B cell (primary cell): ENCODE measurements at regions not wholly inside any gene's neighbourhood (a gene's known extent, or its start where the extent isn't known, plus 50 kb on each side); places are given as distances from the start of the nearest gene placed in this dataset.

Experiments
- ATAC-seq: fragments of 200-7000 bp; cut with Tn5 transposase; one replicate; pipeline ENCODE4 v1.10.0; 2021; ENCODE audit warnings: low read depth, mild to moderate bottlenecking, moderate number of reproducible peaks, moderate library complexity
- CTCF ChIA-PET: fragments of 350-600 bp; sonication (Branson Sonifier 250); formaldehyde crosslinking; loops from one replicate; lab custom pipeline; 2021; ENCODE audit warnings: antibody characterized with exemption, inconsistent platforms; lab: Charles Lee
- POLR2A ChIA-PET: fragments of 350-600 bp; sonication (Branson Sonifier 250); formaldehyde crosslinking; loops from one replicate; lab custom pipeline; 2021; ENCODE audit warnings: antibody characterized with exemption; lab: Charles Lee
- DNase-seq: peaks from one replicate; pipeline ENCODE4 v3.0.0; 2013
- H2AFZ ChIP-seq: 2 replicates; pipeline ENCODE4 v1.6.1; 2012; ENCODE audit warnings: mild to moderate bottlenecking, low read depth, low read length; ENCODE audit not compliant: insufficient read depth, poor library complexity, severe bottlenecking
- H3K27ac ChIP-seq, 2 donors: 1 replicate in 1 of 2; 2 replicates in 1 of 2; pipeline ENCODE4 v1.5.1; 2012 to 2013; ENCODE audit warnings: low read length in 2 of 2, mild to moderate bottlenecking in 2 of 2, moderate library complexity in 1 of 2
- H3K27me3 ChIP-seq, 4 experiments: fragments of 200-600 bp in 1 of 4; sonication (generic) in 1 of 4; replicated peaks in 1 of 4; 1 replicate in 2 of 4; 2 replicates in 2 of 4; pipeline versions ENCODE4 v1.6.1 to v1.7.0; 2013 to 2016; ENCODE audit warnings: low read length in 3 of 4, mild to moderate bottlenecking in 2 of 4, mixed read lengths in 1 of 4, moderate library complexity in 1 of 4; ENCODE audit not compliant: insufficient read depth in 4 of 4, control insufficient read depth in 3 of 4; ENCODE audit errors: control extremely low read depth in 1 of 4
- H3K36me3 ChIP-seq, 2 experiments: replicated peaks in 1 of 2; 1 replicate in 1 of 2; 2 replicates in 1 of 2; pipeline versions ENCODE4 v1.6.1 to v1.7.1; 2013; ENCODE audit warnings: low read length in 1 of 2; ENCODE audit not compliant: insufficient read depth in 2 of 2, control insufficient read depth in 1 of 2; ENCODE audit errors: control extremely low read depth in 1 of 2, extremely low read depth in 1 of 2
- H3K4me1 ChIP-seq, 2 donors: fragments of 200-600 bp in 1 of 2; sonication (generic) in 1 of 2; 1 replicate in 1 of 2; 2 replicates in 1 of 2; pipeline versions ENCODE4 v1.5.1 to v1.6.1; 2013 to 2017; ENCODE audit warnings: low read length in 2 of 2; ENCODE audit not compliant: control insufficient read depth in 2 of 2, insufficient read depth in 2 of 2
- H3K4me2 ChIP-seq: replicated peaks from 2 replicates; pipeline ENCODE3; 2012; ENCODE audit warnings: mild to moderate bottlenecking, low read depth, low read length; ENCODE audit not compliant: poor library complexity, severe bottlenecking
- H3K4me3 ChIP-seq, 5 experiments: fragments of 200-600 bp in 1 of 5; sonication (generic) in 1 of 5; 1 replicate in 3 of 5; 2 replicates in 2 of 5; pipeline versions ENCODE4 v1.5.1 to v1.7.0; 2011 to 2016; ENCODE audit warnings: low read length in 4 of 5, mild to moderate bottlenecking in 4 of 5, low read depth in 2 of 5, control low read depth in 1 of 5, moderate library complexity in 1 of 5; ENCODE audit not compliant: insufficient read depth in 1 of 5; ENCODE audit errors: control extremely low read depth in 1 of 5, extremely low read depth in 1 of 5
- H3K79me2 ChIP-seq: fragments of 200-600 bp; sonication (generic); one replicate; pipeline ENCODE4 v1.6.0; 2016; ENCODE audit warnings: low read length; ENCODE audit not compliant: control insufficient read depth, insufficient read depth
- H3K9ac ChIP-seq: fragments of 200-600 bp; sonication (generic); 2 replicates; pipeline ENCODE4 v1.6.1; 2017; ENCODE audit warnings: mild to moderate bottlenecking, low read length, moderate library complexity
- H3K9me3 ChIP-seq, 3 donors: one replicate each; pipeline versions ENCODE4 v1.6.1 to v1.7.1; 2013; ENCODE audit warnings: low read length in 2 of 3; ENCODE audit not compliant: control insufficient read depth in 2 of 3, insufficient read depth in 1 of 3; ENCODE audit errors: control extremely low read depth in 1 of 3
- H4K20me1 ChIP-seq: 2 replicates; pipeline ENCODE4 v1.6.0; 2012; ENCODE audit warnings: mild to moderate bottlenecking, low read length; ENCODE audit not compliant: insufficient read depth, control insufficient read depth, poor library complexity, severe bottlenecking
- H3K27ac Mint-ChIP-seq: one replicate; pipeline ENCODE4 v1.8.0; 2021; ENCODE audit warnings: mixed read lengths
- H3K27me3 Mint-ChIP-seq: one replicate; pipeline ENCODE4 v1.8.0; 2021; ENCODE audit warnings: mixed read lengths
- H3K4me1 Mint-ChIP-seq: one replicate; pipeline ENCODE4 v1.8.0; 2021; ENCODE audit warnings: mixed read lengths
- H3K4me3 Mint-ChIP-seq: one replicate; pipeline ENCODE4 v1.8.0; 2021; ENCODE audit warnings: mixed read lengths
- H3K9me3 Mint-ChIP-seq: one replicate; pipeline ENCODE4 v1.8.0; 2022; ENCODE audit warnings: mixed read lengths; ENCODE audit not compliant: insufficient read depth
- CTCF ChIP-seq: fragments of 200-600 bp; IDR thresholded peaks from one replicate; pipeline ENCODE4 v1.8.0; 2022; ENCODE audit warnings: antibody characterized with exemption, mild to moderate bottlenecking
- EZH2 ChIP-seq: IDR thresholded peaks from 2 replicates; pipeline ENCODE4 v1.6.1; 2012; ENCODE audit warnings: borderline replicate concordance, low read depth, mild to moderate bottlenecking, moderate library complexity, low read length; ENCODE audit not compliant: insufficient read depth, poor library complexity, severe bottlenecking
- WGBS: methylation state at CpG from one replicate; pipeline ENCODE4 v1.1.5; 2013; ENCODE audit warnings: missing lambda C conversion rate; ENCODE audit not compliant: insufficient coverage; 5-methylcytosine and 5-hydroxymethylcytosine counted together
- intact Hi-C: fragments of 100-400 bp; cut with micrococcal nuclease; formaldehyde crosslinking; loops from one replicate; pipeline ENCODE4 v1.10.0; 2022

- Histone ChIP-seq H3K9me3 (no peaks in the 10 kb centered on the region), H3K27me3 (no peaks in the 10 kb centered on the region), H3K36me3 (no peaks in the 10 kb centered on the region), H3K79me2 (no peaks in the 10 kb centered on the region), H3K4me2 (no peak overlapping the region), H3K27ac (no peak overlapping the region), H3K9ac (no peak overlapping the region), H4K20me1 (no peaks in the 10 kb centered on the region), H3K4me3 (no peak overlapping the region), H2AFZ (no peak overlapping the region), H3K4me1 (no peaks in the 10 kb centered on the region)
- Mint-ChIP-seq H3K9me3 (peaks cover 2% of the 10 kb centered on the region), H3K27me3 (peaks cover 4% of the 10 kb centered on the region), H3K4me1 (no peaks in the 10 kb centered on the region), H3K4me3 (no peak overlapping the region), H3K27ac (no peak overlapping the region)
- TF ChIP-seq EZH2 (no peak), CTCF (no peak)
- intact Hi-C loops = no loop called here
- no peak for ATAC-seq
- WGBS = no CpG with 5 or more reads among the region's 2 CpGs
- ChIA-PET POLR2A (no interaction called here), CTCF (interaction anchor here (0.6 to 1.3 kb wide), 4 partner anchors 17 to 1481 kb away, joined by 3 to 4 read pairs (median 3); no protein-coding TSS in a partner anchor)
- no peak for DNase-seq
These were observed 189.2 kb upstream of the COL1A2 start for GRCh38 chr7:94205529-94205928.

GRCh38 chr7:94206295-94206694 is 188.4 kb upstream of the COL1A2 start:
- H3K9me3 ChIP-seq = no peaks in the 10 kb centered on the region
- no peaks in the 10 kb centered on the region for H3K79me2 ChIP-seq
- POLR2A ChIA-PET = no interaction called here
- TF ChIP-seq EZH2 (no peak), CTCF (no peak)
- H3K36me3 ChIP-seq = no peaks in the 10 kb centered on the region
- intact Hi-C loops = no loop called here
- no peak overlapping the region for H3K4me3 ChIP-seq
- Mint-ChIP-seq H3K4me3 (no peak overlapping the region), H3K27ac (no peak overlapping the region), H3K27me3 (peaks cover 4% of the 10 kb centered on the region), H3K4me1 (no peaks in the 10 kb centered on the region), H3K9me3 (peaks cover 2% of the 10 kb centered on the region)
- H2AFZ ChIP-seq = no peak overlapping the region
- no peaks in the 10 kb centered on the region for H4K20me1 ChIP-seq
- no CpG with 5 or more reads among the region's 2 CpGs for WGBS
- ATAC-seq (no peak), DNase-seq (no peak)
- H3K4me1 ChIP-seq = no peaks in the 10 kb centered on the region
- CTCF ChIA-PET = interaction anchor here (0.6 to 1.3 kb wide), 4 partner anchors 10 to 1481 kb away, joined by 3 to 4 read pairs (median 3); no protein-coding TSS in a partner anchor
- H3K4me2 ChIP-seq = no peak overlapping the region
- no peak overlapping the region for H3K9ac ChIP-seq
- H3K27me3 ChIP-seq = no peaks in the 10 kb centered on the region
- H3K27ac ChIP-seq = no peak overlapping the region
